ENCODE measurements at regions not wholly inside any gene's neighbourhood (a gene's known extent, or its start where the extent isn't known, plus 50 kb on each side); places are given as distances from the start of the nearest gene placed in this dataset.
"Not testable (repeated sequence)": the region's sequence is repeated elsewhere in the genome, so short reads cannot be mapped to it uniquely, and the experiment has no call there.

- no peak for DNase-seq
Measured at GRCh38 chr5:152456815-152457443, 51.9 kb upstream of the NMUR2 start.

DNA sequence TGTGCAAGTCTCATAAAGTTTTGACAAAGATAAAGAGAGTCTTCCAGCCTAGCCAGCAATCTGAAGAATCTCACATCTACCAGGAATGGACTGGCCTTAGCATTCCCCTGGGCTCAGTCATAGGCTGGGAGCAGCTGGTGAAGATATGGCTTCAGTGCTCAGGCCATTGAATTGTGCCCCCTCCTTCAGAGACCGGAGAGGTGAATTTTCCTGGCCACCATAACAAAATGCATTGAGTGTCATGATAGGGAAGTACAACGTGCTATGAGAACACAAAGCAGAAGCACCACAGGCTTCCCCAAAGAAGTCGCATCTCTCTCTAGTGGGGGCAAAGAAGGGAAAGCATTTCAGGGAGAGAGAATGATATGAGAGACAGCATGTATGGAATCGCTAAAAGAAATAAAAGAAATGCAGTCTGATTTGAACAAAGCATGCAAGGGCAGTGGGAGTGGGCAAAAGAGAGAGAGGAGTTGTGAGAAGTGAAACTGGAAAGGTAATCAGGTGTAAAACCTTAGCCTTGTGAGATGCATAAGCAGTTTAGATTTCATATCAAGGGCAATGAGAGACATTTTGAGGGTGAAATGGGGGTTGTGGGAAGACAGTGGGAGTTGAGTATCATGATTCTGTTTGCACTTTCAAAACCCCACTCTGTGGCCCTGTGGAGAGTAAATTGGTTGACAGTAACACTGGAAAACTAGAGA, 57.1 kb upstream of the NMUR2 start:
- DNase-seq, result no peak

- no peak for DNase-seq
Measured at GRCh38 chr5:152464048-152464447, 59.0 kb upstream of the NMUR2 start.

DNA sequence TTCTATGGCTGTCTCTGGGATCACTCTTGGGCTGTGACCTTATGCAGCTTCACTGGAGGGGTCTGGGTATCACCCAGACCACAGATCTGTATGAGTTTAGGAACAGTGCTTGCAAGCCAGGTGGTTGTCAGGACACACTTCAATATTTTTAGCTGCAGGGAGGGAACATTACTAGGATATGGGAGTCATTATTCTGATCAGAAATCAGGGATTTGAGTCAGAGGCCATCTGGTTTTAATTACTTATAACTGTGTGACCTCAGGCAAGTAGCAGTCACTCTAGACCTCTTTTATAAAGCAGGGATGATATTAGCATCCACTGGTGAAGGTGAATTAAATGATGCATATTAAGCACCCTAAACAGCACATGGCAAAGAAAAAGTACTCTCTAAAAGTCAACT, 60.1 kb upstream of the NMUR2 start:
- no peak for DNase-seq

DNA sequence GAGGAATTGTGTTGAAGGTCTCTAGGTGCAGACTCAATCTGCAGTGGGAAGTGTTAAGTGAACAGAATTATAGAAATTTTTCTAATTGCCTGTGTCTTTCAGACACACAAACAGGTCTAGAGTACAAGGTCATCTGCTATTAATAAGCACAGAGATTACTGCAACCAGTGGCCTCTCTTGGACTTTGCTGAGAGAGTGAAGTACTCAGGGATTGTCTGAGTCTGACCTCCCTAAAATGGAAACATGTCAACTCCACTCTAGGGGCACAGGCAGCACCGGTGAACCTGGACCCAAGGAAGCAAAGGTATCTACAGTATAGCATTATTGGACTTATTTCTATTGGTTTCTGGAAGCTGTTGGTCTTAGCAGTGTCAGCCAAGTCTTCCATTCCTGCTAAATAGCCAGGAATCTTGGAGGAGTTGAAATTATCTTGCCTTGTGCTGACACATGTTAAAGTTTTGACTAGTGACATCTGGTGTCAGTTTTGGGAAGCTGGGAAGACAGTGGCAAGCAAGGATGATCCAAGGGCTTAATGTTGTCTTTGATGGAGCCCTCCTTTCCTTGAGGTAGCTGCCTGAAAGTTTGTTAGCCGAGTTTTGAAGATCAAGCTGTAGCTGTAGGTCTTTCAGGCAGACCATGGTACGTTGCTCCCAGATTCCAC, 61.1 kb upstream of the NMUR2 start:
- no peak for DNase-seq

DNA sequence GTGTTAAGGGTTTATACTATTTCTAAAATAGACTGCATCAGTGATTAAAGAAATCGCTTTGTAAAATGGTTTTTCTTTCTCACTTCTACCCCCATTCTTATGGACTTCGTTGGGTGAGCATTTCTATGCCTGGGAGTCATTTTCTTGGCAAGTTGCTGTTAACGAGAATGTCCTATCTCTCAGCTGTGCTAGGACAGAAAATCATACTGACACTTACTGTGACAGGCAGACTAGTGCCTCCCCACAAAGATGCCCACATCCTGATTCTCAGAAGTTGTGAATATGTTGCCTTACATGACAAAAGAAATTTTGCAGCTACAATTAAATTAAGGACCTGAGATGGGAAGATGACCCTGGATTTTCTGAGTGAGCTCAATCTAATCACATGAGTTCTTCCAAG, 65.1 kb upstream of the NMUR2 start:
- peak; percentile 14 for DNase-seq

- no peak for DNase-seq
Measured at GRCh38 chr5:152472083-152472482, 67.0 kb upstream of the NMUR2 start.

- no peak for DNase-seq
Measured at GRCh38 chr5:152474961-152475360, 69.9 kb upstream of the NMUR2 start.

GRCh38 chr5:152477536-152477935, 72.5 kb upstream of the NMUR2 start:
- DNase-seq, result no peak

GRCh38 chr5:152479866-152480265, 74.8 kb upstream of the NMUR2 start:
- not testable (repeated sequence) for DNase-seq

DNA sequence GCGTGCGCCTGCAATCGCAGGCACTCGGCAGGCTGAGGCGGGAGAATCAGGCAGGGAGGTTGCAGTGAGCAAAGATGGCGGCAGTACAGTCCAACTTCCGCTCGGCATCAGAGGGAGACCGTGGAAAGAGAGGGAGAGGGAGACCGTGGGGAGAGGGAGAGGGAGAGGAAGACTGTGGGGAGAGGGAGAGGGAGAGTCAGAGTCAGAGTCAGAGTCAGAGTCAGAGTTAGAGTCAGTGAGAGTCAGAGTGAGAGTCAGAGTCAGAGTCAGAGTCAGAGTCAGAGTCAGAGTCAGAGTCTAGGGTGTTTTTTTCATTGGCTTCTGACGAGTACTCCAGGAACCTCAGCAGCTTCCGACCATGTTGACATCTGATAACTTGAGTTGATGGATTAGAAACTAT, 75.6 kb upstream of the NMUR2 start:
- DNase-seq, result not testable (repeated sequence)

- DNase-seq, result no peak
Measured at GRCh38 chr5:152487130-152487529, 82.1 kb upstream of the NMUR2 start.

DNA sequence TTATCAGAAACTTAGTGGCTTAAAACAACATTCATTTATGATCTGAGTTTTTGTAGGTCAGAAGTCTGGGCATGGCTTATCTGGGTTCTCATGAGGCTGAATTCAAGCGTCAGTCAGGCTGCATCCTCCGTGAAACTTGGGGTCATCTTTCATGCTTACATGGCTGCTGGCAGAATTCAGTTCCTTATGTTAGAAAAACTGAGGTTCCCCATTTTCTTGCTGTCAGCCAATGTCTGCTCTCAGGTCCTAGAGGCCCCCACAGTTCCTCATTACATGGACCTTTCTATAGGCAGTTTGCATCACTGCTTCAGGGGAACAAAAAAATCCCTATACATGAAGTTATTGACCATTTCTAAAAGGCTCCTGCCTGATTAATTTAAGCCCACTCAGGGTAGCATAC, 83.8 kb upstream of the NMUR2 start:
- no peak for DNase-seq

DNA sequence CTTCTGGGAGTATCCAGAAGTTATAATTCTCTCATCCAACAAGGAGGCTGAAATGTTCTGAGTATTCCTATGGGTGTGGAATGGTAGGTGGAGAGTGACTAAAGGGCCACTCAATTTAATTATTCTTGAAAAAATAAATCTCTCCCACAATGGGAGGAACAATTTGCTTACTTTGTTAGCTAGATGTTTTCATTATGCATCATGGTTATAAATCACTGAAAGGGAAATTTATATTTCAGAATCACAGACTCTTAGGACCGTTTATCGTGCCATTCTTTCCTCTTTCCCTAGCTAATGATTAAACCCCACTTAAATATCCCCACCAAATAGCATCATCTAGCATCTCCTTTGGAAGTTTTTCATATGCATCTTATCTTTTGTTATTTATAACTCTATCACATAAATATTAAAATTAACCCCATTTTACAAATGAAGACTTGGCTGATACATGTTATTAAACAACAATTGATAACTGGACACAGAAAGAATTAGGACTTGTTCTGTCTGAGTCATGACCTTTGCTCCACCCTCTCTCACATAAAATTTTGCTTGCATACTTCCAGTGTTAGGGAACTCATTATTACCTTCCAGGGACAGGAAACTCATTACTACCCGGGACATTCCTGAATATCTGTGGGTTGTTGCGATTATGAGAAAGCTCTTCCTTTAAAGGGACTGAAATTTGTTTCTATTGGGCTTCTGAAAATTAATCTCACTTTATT, 94.9 kb upstream of the NMUR2 start:
- no peak for DNase-seq

- DNase-seq, result no peak
Measured at GRCh38 chr5:152501294-152501693, 96.2 kb upstream of the NMUR2 start.

DNA sequence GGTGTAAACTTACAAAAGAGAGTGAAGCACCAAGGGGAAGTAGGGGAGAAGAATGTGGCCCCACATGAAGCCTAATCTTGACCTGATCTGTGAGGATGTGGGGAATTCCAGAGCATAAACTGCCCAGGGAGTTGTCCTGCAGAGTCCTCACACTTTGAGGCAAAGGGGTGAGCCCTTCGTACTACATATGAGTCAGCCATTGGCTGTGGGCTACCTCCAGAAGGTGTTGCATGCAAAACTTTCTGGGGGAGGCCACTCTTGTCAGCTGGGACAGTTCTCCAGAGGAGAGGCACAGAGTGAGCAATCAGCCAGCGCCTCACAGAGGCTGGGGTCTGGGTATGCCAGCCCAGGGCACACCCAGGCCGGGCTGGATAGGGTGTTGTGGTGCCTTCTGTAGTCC, 98.1 kb upstream of the NMUR2 start:
- no peak for DNase-seq

DNA sequence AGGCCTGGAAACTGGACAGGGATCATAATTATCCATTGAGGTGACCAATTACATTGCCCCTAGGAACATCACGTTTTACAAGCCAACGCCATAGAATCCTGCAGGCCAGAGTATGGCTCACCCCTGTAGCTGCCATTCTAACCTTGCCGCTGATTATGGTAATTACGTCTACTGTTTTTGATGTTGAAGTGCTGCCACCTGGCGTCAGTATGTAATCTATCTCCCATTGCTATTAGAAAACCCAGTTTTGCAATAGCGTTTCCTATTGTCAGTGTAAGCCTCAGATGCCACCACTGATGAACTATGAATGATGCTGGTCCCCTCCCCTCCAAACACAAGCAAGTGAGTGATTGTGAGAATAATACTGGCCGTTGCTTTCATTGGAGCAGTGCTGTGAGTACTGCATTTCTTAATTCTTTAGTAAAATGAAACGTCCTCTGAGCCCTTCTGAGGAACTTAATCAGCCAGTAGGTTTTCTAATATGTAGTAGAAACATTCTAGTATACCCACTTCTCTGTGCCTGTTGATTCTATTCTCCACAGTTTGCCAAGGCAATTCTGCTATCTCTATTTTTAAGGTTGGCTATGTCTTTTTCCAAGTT, 100.5 kb upstream of the NMUR2 start:
- peak; percentile 70 for DNase-seq

GRCh38 chr5:152511120-152511519, 106.0 kb upstream of the NMUR2 start:
- DNase-seq, result no peak

DNA sequence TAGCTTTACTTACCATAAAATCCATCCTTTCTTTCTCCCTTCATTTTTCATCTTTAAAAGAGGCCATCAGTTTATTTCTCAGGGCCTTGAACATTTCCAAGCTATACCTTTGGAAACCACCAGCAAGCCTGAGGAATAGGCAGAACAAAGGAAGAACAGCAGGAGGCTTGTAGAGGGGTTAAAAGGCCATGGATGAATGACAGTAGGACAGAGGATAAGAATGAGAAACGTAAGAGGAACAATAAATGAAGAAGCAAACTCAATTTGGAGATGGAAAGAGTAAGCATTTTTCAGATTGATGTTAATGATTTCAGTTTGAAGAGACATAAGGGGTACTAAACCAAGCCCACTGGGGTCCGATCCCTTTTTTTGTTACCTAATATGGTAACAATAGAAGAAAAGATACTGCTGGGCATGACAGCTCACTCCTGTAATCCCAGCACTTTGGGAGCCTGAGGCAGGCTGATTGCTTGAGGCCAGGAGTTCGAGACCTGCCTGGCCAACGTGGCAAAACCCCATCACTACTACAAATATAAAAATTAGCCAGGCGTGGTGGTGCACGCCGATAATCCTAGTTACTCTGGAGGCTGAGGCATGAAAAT, 106.6 kb upstream of the NMUR2 start:
- no peak for DNase-seq

GRCh38 chr5:152514827-152515397, 109.8 kb upstream of the NMUR2 start:
- DNase-seq, result peak; percentile 70

DNA sequence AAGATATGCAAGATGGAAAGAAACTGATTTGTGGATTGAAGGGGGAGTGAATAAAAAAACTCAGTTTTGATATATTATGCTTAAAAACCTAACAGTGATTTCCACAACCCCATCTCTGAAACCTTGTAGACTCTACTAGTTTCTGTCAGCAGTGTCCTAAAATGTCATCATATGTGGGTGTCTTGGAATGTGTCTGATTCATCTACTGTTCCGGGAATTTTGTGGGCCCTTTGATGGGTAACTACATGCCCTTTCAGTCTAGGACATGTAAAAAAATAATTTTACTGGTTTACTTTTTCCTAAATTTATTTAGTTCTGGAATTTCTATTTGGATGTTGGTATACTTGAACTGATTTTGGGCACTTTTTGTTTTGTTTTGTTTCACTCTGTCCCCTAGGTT, 118.9 kb upstream of the NMUR2 start:
- DNase-seq, result no peak

GRCh38 chr5:152527358-152528052, 122.4 kb upstream of the NMUR2 start:
- peak; percentile 20 for DNase-seq

Data from OCI-M1 (cell line).